GM12865 (cell line): ENCODE measurements at regions not wholly inside any gene's neighbourhood (a gene's known extent, or its start where the extent isn't known, plus 50 kb on each side); places are given as distances from the start of the nearest gene placed in this dataset.

Source experiments
- DNase-seq: peaks from one replicate; pipeline ENCODE4 v3.0.0; 2010; ENCODE audit warnings: low read depth
- H3K4me3 ChIP-seq: 2 replicates; pipeline ENCODE4 v1.5.1; 2011; ENCODE audit warnings: mild to moderate bottlenecking, low read depth, low read length, control low read depth
- CTCF ChIP-seq: IDR thresholded peaks from 2 replicates; pipeline ENCODE4 v1.5.1; 2011; ENCODE audit warnings: low read length, control low read depth, low read depth, inconsistent platforms; ENCODE audit not compliant: insufficient read depth; ENCODE audit errors: missing control alignments

GRCh38 chr7:66556177-66556548 lies 72.5 kb upstream of the KCTD7 start:
- no peak for TF ChIP-seq CTCF

GRCh38 chr7:66556549-66557213 lies 72.0 kb upstream of the KCTD7 start:
- H3K4me3 ChIP-seq: no peak overlapping the region
- no peak for DNase-seq
- TF ChIP-seq CTCF: no peak

More at GRCh38 chr7:66556177-66556548, 72.5 kb upstream of the KCTD7 start:
- no peak for DNase-seq
- H3K4me3 ChIP-seq: no peak overlapping the region

DNA sequence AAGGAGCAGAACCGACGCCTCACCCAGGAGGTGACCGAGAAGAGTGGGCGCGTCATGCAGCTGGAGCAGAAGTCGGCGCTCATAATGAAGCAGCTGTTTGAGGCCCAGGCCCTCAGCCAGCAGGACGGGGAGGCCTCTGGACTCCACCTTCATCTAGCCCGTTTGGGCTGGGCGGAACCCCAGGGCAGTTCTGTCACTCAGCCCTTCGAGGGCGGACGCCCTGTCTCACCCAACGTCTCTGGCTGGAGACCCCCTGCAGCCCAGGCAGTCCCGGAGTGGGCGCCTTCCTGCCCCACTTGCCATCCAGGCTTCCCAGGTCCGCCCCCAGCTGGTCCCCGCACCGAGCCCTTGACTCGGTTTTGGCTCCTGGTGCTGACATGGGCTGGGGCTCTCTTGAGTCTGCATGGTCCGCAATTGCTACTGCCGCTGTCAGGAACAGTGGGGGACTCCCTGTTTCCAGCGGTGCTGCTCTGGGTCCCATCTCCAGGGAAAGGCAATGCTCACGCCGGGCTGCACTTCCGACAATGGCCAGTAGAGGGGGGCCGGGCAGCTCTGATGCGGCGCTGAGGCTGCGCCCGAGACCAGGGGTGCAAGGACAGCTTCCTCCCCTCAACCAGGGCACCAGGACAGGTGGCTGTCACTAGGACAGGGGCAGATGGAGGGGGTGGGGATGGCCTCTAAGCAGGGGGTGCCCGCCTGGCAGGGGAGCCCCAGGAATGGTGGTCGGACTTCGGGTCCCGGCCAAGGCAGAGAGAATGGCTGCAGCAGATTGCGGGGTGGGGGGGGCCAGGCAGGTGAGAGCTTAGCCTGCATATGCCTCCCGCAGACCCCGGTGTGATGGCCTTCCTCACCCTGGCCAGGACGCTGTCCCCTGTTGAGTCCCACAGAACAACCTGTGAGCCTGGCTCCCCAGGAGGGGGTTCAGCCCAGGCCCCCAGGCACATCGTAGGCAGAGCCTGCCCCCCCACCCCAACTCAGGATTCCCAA lies 71.2 kb upstream of the KCTD7 start:
- no peak overlapping the region for H3K4me3 ChIP-seq
- DNase-seq: peak; percentile 66
- peak; percentile 97 for TF ChIP-seq CTCF

- DNase-seq: no peak
Observed at GRCh38 chr7:66558201-66558641, 70.5 kb upstream of the KCTD7 start.

DNA sequence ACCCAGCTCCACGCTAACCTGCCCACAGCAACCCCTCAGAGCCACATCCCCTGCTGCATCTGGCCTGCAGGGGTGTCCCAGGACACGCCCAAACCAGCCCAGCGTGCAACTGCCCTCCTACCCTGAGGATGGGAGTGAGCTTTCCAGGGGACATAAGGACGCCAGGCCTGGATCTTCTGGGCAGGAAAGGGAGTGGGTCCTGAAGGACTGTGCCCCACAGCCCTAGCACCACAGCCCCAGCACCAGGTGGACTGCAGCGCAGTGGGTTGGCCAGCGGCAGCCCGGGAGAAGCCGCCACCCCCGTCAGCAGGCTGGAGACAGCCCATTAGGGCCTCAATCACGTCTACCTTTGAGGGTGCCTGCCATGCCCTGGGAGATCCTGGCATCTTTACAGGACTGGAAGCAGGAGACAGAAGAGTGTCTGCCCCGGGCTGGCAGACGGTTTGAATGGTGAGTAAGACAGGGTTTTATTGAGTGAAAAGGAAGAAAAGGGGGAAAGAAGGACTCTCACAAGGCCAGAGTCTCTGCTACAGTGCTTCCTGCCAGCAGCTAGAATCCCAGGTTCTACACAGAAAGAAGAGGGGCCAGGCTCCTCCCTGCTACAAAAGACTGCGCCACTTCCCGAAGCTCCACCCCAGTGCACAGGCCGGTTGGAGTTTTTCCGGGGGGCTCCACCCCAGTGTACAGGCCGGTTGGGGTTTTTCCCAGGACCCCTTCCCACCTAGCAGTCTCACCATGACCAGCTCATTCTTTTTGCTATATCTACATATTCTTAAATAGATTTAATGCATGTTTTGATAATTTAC lies 69.8 kb upstream of the KCTD7 start:
- no peak for DNase-seq

More at GRCh38 chr7:66558201-66558641, 70.5 kb upstream of the KCTD7 start:
- no peak for TF ChIP-seq CTCF
- no peak overlapping the region for H3K4me3 ChIP-seq

More for the DNA sequence above, 69.8 kb upstream of the KCTD7 start:
- no peak overlapping the region for H3K4me3 ChIP-seq
- no peak for TF ChIP-seq CTCF
